ENCODE measurements at regions not wholly inside any gene's neighbourhood (a gene's known extent, or its start where the extent isn't known, plus 50 kb on each side); places are given as distances from the start of the nearest gene placed in this dataset.

- TF ChIP-seq, protein P1, sequence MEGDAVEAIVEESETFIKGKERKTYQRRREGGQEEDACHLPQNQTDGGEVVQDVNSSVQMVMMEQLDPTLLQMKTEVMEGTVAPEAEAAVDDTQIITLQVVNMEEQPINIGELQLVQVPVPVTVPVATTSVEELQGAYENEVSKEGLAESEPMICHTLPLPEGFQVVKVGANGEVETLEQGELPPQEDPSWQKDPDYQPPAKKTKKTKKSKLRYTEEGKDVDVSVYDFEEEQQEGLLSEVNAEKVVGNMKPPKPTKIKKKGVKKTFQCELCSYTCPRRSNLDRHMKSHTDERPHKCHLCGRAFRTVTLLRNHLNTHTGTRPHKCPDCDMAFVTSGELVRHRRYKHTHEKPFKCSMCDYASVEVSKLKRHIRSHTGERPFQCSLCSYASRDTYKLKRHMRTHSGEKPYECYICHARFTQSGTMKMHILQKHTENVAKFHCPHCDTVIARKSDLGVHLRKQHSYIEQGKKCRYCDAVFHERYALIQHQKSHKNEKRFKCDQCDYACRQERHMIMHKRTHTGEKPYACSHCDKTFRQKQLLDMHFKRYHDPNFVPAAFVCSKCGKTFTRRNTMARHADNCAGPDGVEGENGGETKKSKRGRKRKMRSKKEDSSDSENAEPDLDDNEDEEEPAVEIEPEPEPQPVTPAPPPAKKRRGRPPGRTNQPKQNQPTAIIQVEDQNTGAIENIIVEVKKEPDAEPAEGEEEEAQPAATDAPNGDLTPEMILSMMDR (optimal IDR thresholded peaks at IDR 0.05 in 1 of 3, IDR thresholded peaks at IDR 0.05 in 1 of 3, conservative IDR thresholded peaks at IDR 0.05 in 1 of 3; ENCODE audit: extremely low read depth in 1 of 3, insufficient read depth in 2 of 3, low read length in 3 of 3) = no peak
- no peak for TF ChIP-seq EZH2 (IDR thresholded peaks at IDR 0.05; ENCODE audit: low read length)
These were observed 82.8 kb downstream of the MARCHF4 start for GRCh38 chr2:216289470-216289869.

Data from keratinocyte (primary cell).